GM12878 (cell line): ENCODE measurements at regions not wholly inside any gene's neighbourhood (a gene's known extent, or its start where the extent isn't known, plus 50 kb on each side); places are given as distances from the start of the nearest gene placed in this dataset.

ENCODE experiments used
- ATAC-seq: fragments of 200-7000 bp; cut with Tn5 transposase; 3 replicates; pipeline ENCODE4 v1.9.1; 2020; ENCODE audit warnings: mild to moderate bottlenecking, moderate library complexity
- BruUV-seq: library from RNA; stranded (reverse); fragments of 400-500 nt; replicated peaks from 2 replicates; lab custom pipeline; 2021; lab: Mats Ljungman, UMichigan
- CTCF ChIA-PET: fragments of 300-600 bp; sonication (Branson Sonifier 250); formaldehyde crosslinking; extraction: SDS; loops from one replicate; lab custom pipeline; 2021; ENCODE audit warnings: inconsistent platforms; lab: Yijun Ruan, JAX
- POLR2A ChIA-PET: fragments of 350-600 bp; formaldehyde crosslinking; extraction: SDS; loops from one replicate; lab custom pipeline; 2021; ENCODE audit warnings: inconsistent platforms; lab: Charles Lee
- RAD21 ChIA-PET: fragments of 300-600 bp; sonication (Branson Sonifier 250); formaldehyde crosslinking; loops from one replicate; lab custom pipeline; 2023; ENCODE audit warnings: antibody characterized with exemption; ENCODE audit not compliant: unreplicated experiment; lab: Charles Lee
- SMC1A ChIA-PET: fragments of 300-600 bp; sonication (Branson Sonifier 250); formaldehyde crosslinking; loops from one replicate; lab custom pipeline; 2023; ENCODE audit not compliant: unreplicated experiment, uncharacterized antibody; lab: Charles Lee
- DNase-seq: peaks from one replicate; pipeline ENCODE4 v3.0.0-alpha.2; 2011; ENCODE audit warnings: low read depth, low spot score
- FAIRE-seq: peaks from 3 replicates; lab custom pipeline; 2011; peaks lifted over from hg19 to GRCh38; lab: Jason Lieb, UNC
- H2AFZ ChIP-seq: 2 replicates; pipeline ENCODE4 v1.6.0; 2011; ENCODE audit warnings: low read depth, low read length, control low read depth; ENCODE audit not compliant: control insufficient read depth
- H3K27ac ChIP-seq: 2 replicates; pipeline ENCODE4 v1.5.1; 2011; ENCODE audit warnings: control low read depth; ENCODE audit not compliant: control insufficient read depth, insufficient read depth
- H3K27me3 ChIP-seq, 2 experiments: replicated peaks in 1 of 2; 2 replicates each; pipeline versions ENCODE4 v1.6.0 to v1.6.1; 2011; ENCODE audit warnings: low read length in 1 of 2; ENCODE audit not compliant: control insufficient read depth in 2 of 2, insufficient read depth in 2 of 2
- H3K36me3 ChIP-seq, 2 experiments: 2 replicates each; pipeline ENCODE4 v1.5.1; 2011; ENCODE audit warnings: low read length in 1 of 2; ENCODE audit not compliant: control insufficient read depth in 2 of 2, insufficient read depth in 2 of 2
- H3K4me1 ChIP-seq: 2 replicates; pipeline ENCODE4 v1.6.1; 2011; ENCODE audit warnings: mild to moderate bottlenecking, low read length, moderate library complexity, mixed read lengths; ENCODE audit not compliant: control insufficient read depth, insufficient read depth
- H3K4me2 ChIP-seq: 2 replicates; pipeline ENCODE4 v1.6.0; 2011; ENCODE audit warnings: control low read depth; ENCODE audit not compliant: control insufficient read depth, insufficient read depth
- H3K4me3 ChIP-seq: fragments of 200-600 bp; sonication (generic); 2 replicates; pipeline ENCODE4 v1.5.1; 2016
- H3K79me2 ChIP-seq: 2 replicates; pipeline ENCODE4 v1.6.0; 2011; ENCODE audit warnings: low read length; ENCODE audit not compliant: control insufficient read depth, insufficient read depth
- H3K9ac ChIP-seq: 2 replicates; pipeline ENCODE4 v1.8.0; 2011; ENCODE audit warnings: low read length, control low read depth, mixed read lengths; ENCODE audit not compliant: control insufficient read depth, insufficient read depth
- H3K9me3 ChIP-seq: replicated peaks from 3 replicates; pipeline ENCODE4 v1.5.1; 2011; ENCODE audit warnings: mild to moderate bottlenecking, low read length; ENCODE audit not compliant: control insufficient read depth, insufficient read depth
- H4K20me1 ChIP-seq: 2 replicates; pipeline ENCODE4 v1.6.0; 2011; ENCODE audit not compliant: control insufficient read depth, insufficient read depth
- ATF7 ChIP-seq: fragments of 450-650 bp; IDR thresholded peaks from 2 replicates; pipeline ENCODE4 v1.6.1; 2016; ENCODE audit warnings: low read depth, mild to moderate bottlenecking
- BCL11A ChIP-seq: IDR thresholded peaks from 2 replicates; pipeline ENCODE4 v1.6.1; 2011; ENCODE audit warnings: low read depth, low read length
- BMI1 ChIP-seq: fragments of 450-650 bp; IDR thresholded peaks from 2 replicates; pipeline ENCODE4 v1.6.1; 2016; ENCODE audit warnings: mild to moderate bottlenecking, moderate library complexity, borderline replicate concordance
- CHD1 ChIP-seq: IDR thresholded peaks from 2 replicates; pipeline ENCODE4 v1.6.1; 2012; ENCODE audit warnings: low read depth, low read length, improper control_type of control experiment
- POLR2A ChIP-seq: IDR thresholded peaks from 2 replicates; pipeline ENCODE4 v1.6.1; 2011; ENCODE audit warnings: low read depth, mild to moderate bottlenecking, low read length
- POLR2AphosphoS2 ChIP-seq: IDR thresholded peaks from 2 replicates; pipeline ENCODE4 v1.6.1; 2011; ENCODE audit warnings: low read depth, mild to moderate bottlenecking, low read length, improper control_type of control experiment, moderate library complexity
- RAD21 ChIP-seq: IDR thresholded peaks from 2 replicates; pipeline ENCODE4 v1.6.1; 2011; ENCODE audit warnings: mild to moderate bottlenecking, low read depth, low read length, moderate library complexity; ENCODE audit not compliant: insufficient read depth
- WGBS: methylation state at CpG from one replicate; pipeline ENCODE4 v1.1.6; 2016; ENCODE audit warnings: low lambda C conversion rate; ENCODE audit not compliant: insufficient replicate concordance, insufficient coverage; ENCODE audit errors: missing lambda C conversion rate; 5-methylcytosine and 5-hydroxymethylcytosine counted together
- in situ Hi-C: fragments of 300-500 bp; cut with MboI; formaldehyde crosslinking; loops from 9 replicates; pipeline ENCODE4 v1.14.3; 2018; ENCODE audit warnings: mixed read lengths
- intact Hi-C: fragments of 100-400 bp; cut with micrococcal nuclease; formaldehyde crosslinking; loops from one replicate; pipeline ENCODE4 v1.14.2; 2022; ENCODE audit not compliant: unreplicated experiment
- TF ChIP-seq, protein P1 (sequence below): IDR thresholded peaks from 2 replicates; pipeline ENCODE4 v1.6.1; 2011; ENCODE audit warnings: mild to moderate bottlenecking, low read depth, low read length, moderate library complexity; ENCODE audit not compliant: insufficient replicate concordance
- TF ChIP-seq, protein P2 (sequence below): fragments of 450-650 bp; IDR thresholded peaks from 2 replicates; pipeline ENCODE4 v1.6.1; 2016; ENCODE audit warnings: mild to moderate bottlenecking

DNA sequence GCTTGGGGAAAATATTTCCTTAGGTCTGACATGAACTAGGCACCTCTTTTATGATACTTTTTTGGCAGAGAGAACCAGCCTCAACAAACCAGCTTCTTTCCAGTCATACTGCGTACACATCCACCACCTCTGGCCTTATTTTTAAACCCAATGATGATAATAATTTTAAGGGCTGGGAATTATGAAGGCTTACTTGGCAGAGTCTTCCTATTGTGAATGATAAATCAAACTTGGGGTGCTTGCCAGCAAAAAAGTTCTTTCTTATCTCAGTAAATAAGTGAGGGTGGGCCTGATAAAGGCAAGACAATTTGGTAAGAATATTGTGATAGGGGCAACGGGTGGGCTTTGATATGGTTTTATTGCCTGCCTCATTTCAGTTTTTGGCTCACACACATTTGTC is 1230.2 kb upstream of the ZEB2 start:
- RAD21 ChIA-PET: no interaction called here
- Histone ChIP-seq H3K9ac (no peak overlapping the region), H3K4me2 (no peak overlapping the region), H3K27me3 (no peaks in the 10 kb centered on the region), H3K36me3 (no peaks in the 10 kb centered on the region), H4K20me1 (no peaks in the 10 kb centered on the region)
- FAIRE-seq: no peak
- DNase-seq: no peak
- SMC1A ChIA-PET: no interaction called here
- no peak for ATAC-seq
- CTCF ChIA-PET: interaction anchor here (0.6 to 1.4 kb wide), 2 partner anchors 9 to 973 kb away, joined by 3 to 4 read pairs; no protein-coding TSS in a partner anchor
- WGBS: 50% methylated on average over 2 of the region's 2 CpGs
- TF ChIP-seq BCL11A (no peak), RAD21 (no peak), POLR2AphosphoS2 (no peak), CHD1 (no peak), ATF7 (no peak), POLR2A (no peak), BMI1 (no peak)
- TF ChIP-seq, protein P1, sequence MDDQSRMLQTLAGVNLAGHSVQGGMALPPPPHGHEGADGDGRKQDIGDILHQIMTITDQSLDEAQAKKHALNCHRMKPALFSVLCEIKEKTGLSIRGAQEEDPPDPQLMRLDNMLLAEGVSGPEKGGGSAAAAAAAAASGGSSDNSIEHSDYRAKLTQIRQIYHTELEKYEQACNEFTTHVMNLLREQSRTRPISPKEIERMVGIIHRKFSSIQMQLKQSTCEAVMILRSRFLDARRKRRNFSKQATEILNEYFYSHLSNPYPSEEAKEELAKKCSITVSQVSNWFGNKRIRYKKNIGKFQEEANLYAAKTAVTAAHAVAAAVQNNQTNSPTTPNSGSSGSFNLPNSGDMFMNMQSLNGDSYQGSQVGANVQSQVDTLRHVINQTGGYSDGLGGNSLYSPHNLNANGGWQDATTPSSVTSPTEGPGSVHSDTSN: no peak
- TF ChIP-seq, protein P2, sequence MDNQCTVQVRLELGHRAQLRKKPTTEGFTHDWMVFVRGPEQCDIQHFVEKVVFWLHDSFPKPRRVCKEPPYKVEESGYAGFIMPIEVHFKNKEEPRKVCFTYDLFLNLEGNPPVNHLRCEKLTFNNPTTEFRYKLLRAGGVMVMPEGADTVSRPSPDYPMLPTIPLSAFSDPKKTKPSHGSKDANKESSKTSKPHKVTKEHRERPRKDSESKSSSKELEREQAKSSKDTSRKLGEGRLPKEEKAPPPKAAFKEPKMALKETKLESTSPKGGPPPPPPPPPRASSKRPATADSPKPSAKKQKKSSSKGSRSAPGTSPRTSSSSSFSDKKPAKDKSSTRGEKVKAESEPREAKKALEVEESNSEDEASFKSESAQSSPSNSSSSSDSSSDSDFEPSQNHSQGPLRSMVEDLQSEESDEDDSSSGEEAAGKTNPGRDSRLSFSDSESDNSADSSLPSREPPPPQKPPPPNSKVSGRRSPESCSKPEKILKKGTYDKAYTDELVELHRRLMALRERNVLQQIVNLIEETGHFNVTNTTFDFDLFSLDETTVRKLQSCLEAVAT: no peak
- TF ChIP-seq, all 136 proteins: peak for 0
- H2AFZ ChIP-seq: no peak overlapping the region
- no peak overlapping the region for H3K4me3 ChIP-seq
- peaks cover 18% of the 10 kb centered on the region for H3K4me1 ChIP-seq
- in situ Hi-C loops: no loop called here
- H3K9me3 ChIP-seq: no peaks in the 10 kb centered on the region
- no TSS peak for BruUV-seq
- no peak overlapping the region for H3K27ac ChIP-seq
- intact Hi-C loops: loop anchor here (10.0 kb wide), 1 partner anchor 335 kb away; no protein-coding TSS in a partner anchor
- POLR2A ChIA-PET: no interaction called here
- no peaks in the 10 kb centered on the region for H3K79me2 ChIP-seq
